ENCODE measurements at regions not wholly inside any gene's neighbourhood (a gene's known extent, or its start where the extent isn't known, plus 50 kb on each side); places are given as distances from the start of the nearest gene placed in this dataset.

GRCh38 chr9:97753364-97753763 lies 56.2 kb upstream of the XPA start:
- TF ChIP-seq USF1 (IDR thresholded peaks at IDR 0.05) (no peak), MAX (IDR thresholded peaks at IDR 0.05) (no peak), EP300 (IDR thresholded peaks at IDR 0.05; ENCODE audit: borderline replicate concordance) (no peak), CEBPB (IDR thresholded peaks at IDR 0.05) (no peak), EGR1 (IDR thresholded peaks at IDR 0.05) (no peak), TAF1 (IDR thresholded peaks at IDR 0.05; ENCODE audit: low read depth) (no peak), ZBTB7A (IDR thresholded peaks at IDR 0.05; ENCODE audit: low read depth) (no peak), RAD21 (IDR thresholded peaks at IDR 0.05; ENCODE audit: low read depth) (no peak), CREB1 (IDR thresholded peaks at IDR 0.05; ENCODE audit: low read depth) (no peak), FOXM1 (IDR thresholded peaks at IDR 0.05; ENCODE audit: borderline replicate concordance, low read depth) (no peak), NFIC (IDR thresholded peaks at IDR 0.05) (no peak), REST (IDR thresholded peaks at IDR 0.05; ENCODE audit: low read depth) (no peak), TCF12 (IDR thresholded peaks at IDR 0.05; ENCODE audit: low read depth) (no peak), YY1 (IDR thresholded peaks at IDR 0.05; ENCODE audit: low read depth) (no peak), TEAD4 (IDR thresholded peaks at IDR 0.05) (no peak)

GRCh38 chr9:97753975-97754374 lies 56.8 kb upstream of the XPA start:
- no peak for TF ChIP-seq YY1 (IDR thresholded peaks at IDR 0.05; ENCODE audit: low read depth)
- TF ChIP-seq ZBTB7A (IDR thresholded peaks at IDR 0.05; ENCODE audit: low read depth), result no peak
- no peak for TF ChIP-seq EGR1 (IDR thresholded peaks at IDR 0.05)
- TF ChIP-seq USF1 (IDR thresholded peaks at IDR 0.05), result no peak
- TF ChIP-seq TAF1 (IDR thresholded peaks at IDR 0.05; ENCODE audit: low read depth), result no peak
- TF ChIP-seq MAX (IDR thresholded peaks at IDR 0.05), result no peak
- no peak for TF ChIP-seq TEAD4 (IDR thresholded peaks at IDR 0.05)
- no peak for TF ChIP-seq REST (IDR thresholded peaks at IDR 0.05; ENCODE audit: low read depth)
- no peak for TF ChIP-seq RAD21 (IDR thresholded peaks at IDR 0.05; ENCODE audit: low read depth)
- TF ChIP-seq NFIC (IDR thresholded peaks at IDR 0.05), result no peak
- TF ChIP-seq TCF12 (IDR thresholded peaks at IDR 0.05; ENCODE audit: low read depth), result no peak
- no peak for TF ChIP-seq FOXM1 (IDR thresholded peaks at IDR 0.05; ENCODE audit: borderline replicate concordance, low read depth)

- TF ChIP-seq MAX (IDR thresholded peaks at IDR 0.05) (no peak), CEBPB (IDR thresholded peaks at IDR 0.05) (no peak), EP300 (IDR thresholded peaks at IDR 0.05; ENCODE audit: borderline replicate concordance) (no peak), YY1 (IDR thresholded peaks at IDR 0.05; ENCODE audit: low read depth) (no peak), EGR1 (IDR thresholded peaks at IDR 0.05) (no peak), REST (IDR thresholded peaks at IDR 0.05; ENCODE audit: low read depth) (no peak), CREB1 (IDR thresholded peaks at IDR 0.05; ENCODE audit: low read depth) (no peak), FOXM1 (IDR thresholded peaks at IDR 0.05; ENCODE audit: borderline replicate concordance, low read depth) (no peak)
Measured at GRCh38 chr9:97755618-97756267, 58.6 kb upstream of the XPA start.

- TF ChIP-seq FOXM1 (IDR thresholded peaks at IDR 0.05; ENCODE audit: borderline replicate concordance, low read depth) (no peak), TEAD4 (IDR thresholded peaks at IDR 0.05) (no peak), CREB1 (IDR thresholded peaks at IDR 0.05; ENCODE audit: low read depth) (no peak), MAX (IDR thresholded peaks at IDR 0.05) (no peak), USF1 (IDR thresholded peaks at IDR 0.05) (no peak), EGR1 (IDR thresholded peaks at IDR 0.05) (no peak), NFIC (IDR thresholded peaks at IDR 0.05) (no peak), RAD21 (IDR thresholded peaks at IDR 0.05; ENCODE audit: low read depth) (no peak)
Measured at GRCh38 chr9:97756991-97757390, 59.9 kb upstream of the XPA start.
